Thoracic aorta (tissue), 2 donors: ENCODE measurements at regions not wholly inside any gene's neighbourhood (a gene's known extent, or its start where the extent isn't known, plus 50 kb on each side); places are given as distances from the start of the nearest gene placed in this dataset.

ENCODE experiments used
- ATAC-seq: fragments of 150-250 bp; one replicate; pipeline ENCODE4 v1.8.0; 2017; ENCODE audit warnings: low read depth; ENCODE audit not compliant: insufficient number of reproducible peaks, low FRiP score
- DNase-seq: peaks from one replicate; pipeline ENCODE4 v3.0.0-alpha.2; 2020; ENCODE audit warnings: low spot score
- H3K27ac ChIP-seq, 2 donors: fragments of 200-600 bp; sonication (generic); 1 replicate in 1 of 2; 2 replicates in 1 of 2; pipeline ENCODE4 v1.5.1; 2016; ENCODE audit warnings: mild to moderate bottlenecking in 2 of 2, moderate library complexity in 2 of 2
- H3K27me3 ChIP-seq: fragments of 200-600 bp; sonication (generic); replicated peaks from 2 replicates; pipeline ENCODE4 v1.6.0; 2016; ENCODE audit warnings: mild to moderate bottlenecking; ENCODE audit not compliant: insufficient read depth
- H3K36me3 ChIP-seq: fragments of 200-600 bp; sonication (generic); one replicate; pipeline ENCODE4 v1.5.1; 2016
- H3K4me1 ChIP-seq, 2 donors: fragments of 200-600 bp; sonication (generic); 1 replicate in 1 of 2; 2 replicates in 1 of 2; pipeline versions ENCODE4 v1.5.1 to v1.6.0; 2016; ENCODE audit warnings: low read depth in 2 of 2, mild to moderate bottlenecking in 1 of 2; ENCODE audit not compliant: control insufficient read depth in 1 of 2
- H3K4me3 ChIP-seq: fragments of 200-600 bp; sonication (generic); 2 replicates; pipeline ENCODE4 v1.5.1; 2016; ENCODE audit warnings: mild to moderate bottlenecking
- H3K9me3 ChIP-seq: fragments of 200-600 bp; sonication (generic); 2 replicates; pipeline ENCODE4 v1.5.1; 2016
- TF ChIP-seq, protein P1 (sequence below): fragments of 200-600 bp; sonication (generic); IDR thresholded peaks from one replicate; pipeline ENCODE4 v1.5.1; 2019; ENCODE audit warnings: antibody characterized with exemption

- TF ChIP-seq, protein P1, sequence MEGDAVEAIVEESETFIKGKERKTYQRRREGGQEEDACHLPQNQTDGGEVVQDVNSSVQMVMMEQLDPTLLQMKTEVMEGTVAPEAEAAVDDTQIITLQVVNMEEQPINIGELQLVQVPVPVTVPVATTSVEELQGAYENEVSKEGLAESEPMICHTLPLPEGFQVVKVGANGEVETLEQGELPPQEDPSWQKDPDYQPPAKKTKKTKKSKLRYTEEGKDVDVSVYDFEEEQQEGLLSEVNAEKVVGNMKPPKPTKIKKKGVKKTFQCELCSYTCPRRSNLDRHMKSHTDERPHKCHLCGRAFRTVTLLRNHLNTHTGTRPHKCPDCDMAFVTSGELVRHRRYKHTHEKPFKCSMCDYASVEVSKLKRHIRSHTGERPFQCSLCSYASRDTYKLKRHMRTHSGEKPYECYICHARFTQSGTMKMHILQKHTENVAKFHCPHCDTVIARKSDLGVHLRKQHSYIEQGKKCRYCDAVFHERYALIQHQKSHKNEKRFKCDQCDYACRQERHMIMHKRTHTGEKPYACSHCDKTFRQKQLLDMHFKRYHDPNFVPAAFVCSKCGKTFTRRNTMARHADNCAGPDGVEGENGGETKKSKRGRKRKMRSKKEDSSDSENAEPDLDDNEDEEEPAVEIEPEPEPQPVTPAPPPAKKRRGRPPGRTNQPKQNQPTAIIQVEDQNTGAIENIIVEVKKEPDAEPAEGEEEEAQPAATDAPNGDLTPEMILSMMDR, result no peak
- Histone ChIP-seq H3K27ac (no peak overlapping the region), H3K27me3 (no peaks in the 10 kb centered on the region), H3K4me3 (no peak overlapping the region), H3K36me3 (no peaks in the 10 kb centered on the region), H3K4me1 (no peaks in the 10 kb centered on the region), H3K9me3 (no peaks in the 10 kb centered on the region)
- ATAC-seq (no peak), DNase-seq (no peak)
Measured at GRCh38 chr3:80521081-80521480, 753.3 kb upstream of the ROBO1 start.

DNA sequence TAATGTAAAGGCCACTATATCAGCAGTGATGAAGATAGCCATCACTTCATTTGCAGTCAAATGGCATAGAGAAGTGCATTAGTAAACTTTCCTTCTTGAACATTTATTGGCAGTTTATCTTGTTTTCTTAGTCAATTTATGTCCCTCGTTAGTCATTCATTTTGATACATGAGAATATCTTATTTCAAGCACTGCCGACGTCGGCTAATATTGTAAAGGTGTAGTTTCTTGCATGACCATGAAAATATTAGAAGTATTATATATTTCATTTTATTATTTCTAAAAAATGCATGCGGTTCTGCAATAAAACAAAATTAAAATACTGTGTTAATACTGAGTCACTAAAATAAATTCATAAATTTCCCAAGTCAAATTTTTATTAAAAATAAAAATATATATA, 751.6 kb upstream of the ROBO1 start:
- ATAC-seq (no peak), DNase-seq (no peak)
- TF ChIP-seq, protein P1, result no peak
- H3K27ac ChIP-seq, result no peak overlapping the region
- H3K4me1 ChIP-seq, result no peaks in the 10 kb centered on the region
- H3K36me3 ChIP-seq, result no peaks in the 10 kb centered on the region
- H3K4me3 ChIP-seq, result no peak overlapping the region
- H3K27me3 ChIP-seq, result no peaks in the 10 kb centered on the region
- H3K9me3 ChIP-seq, result no peaks in the 10 kb centered on the region

- Histone ChIP-seq H3K9me3 (no peaks in the 10 kb centered on the region), H3K36me3 (no peaks in the 10 kb centered on the region), H3K4me1 (no peaks in the 10 kb centered on the region), H3K4me3 (no peak overlapping the region), H3K27me3 (no peaks in the 10 kb centered on the region), H3K27ac (no peak overlapping the region)
- TF ChIP-seq, protein P1, result no peak
- DNase-seq, result no peak
- no peak for ATAC-seq
Measured at GRCh38 chr3:80496452-80496851, 728.7 kb upstream of the ROBO1 start.

GRCh38 chr3:80492162-80492561, 724.4 kb upstream of the ROBO1 start:
- ATAC-seq, result no peak
- H3K36me3 ChIP-seq, result no peaks in the 10 kb centered on the region
- H3K27me3 ChIP-seq, result no peaks in the 10 kb centered on the region
- DNase-seq, result no peak
- H3K9me3 ChIP-seq, result no peaks in the 10 kb centered on the region
- H3K4me1 ChIP-seq, result no peaks in the 10 kb centered on the region
- TF ChIP-seq, protein P1, result no peak
- no peak overlapping the region for H3K4me3 ChIP-seq
- no peak overlapping the region for H3K27ac ChIP-seq

DNA sequence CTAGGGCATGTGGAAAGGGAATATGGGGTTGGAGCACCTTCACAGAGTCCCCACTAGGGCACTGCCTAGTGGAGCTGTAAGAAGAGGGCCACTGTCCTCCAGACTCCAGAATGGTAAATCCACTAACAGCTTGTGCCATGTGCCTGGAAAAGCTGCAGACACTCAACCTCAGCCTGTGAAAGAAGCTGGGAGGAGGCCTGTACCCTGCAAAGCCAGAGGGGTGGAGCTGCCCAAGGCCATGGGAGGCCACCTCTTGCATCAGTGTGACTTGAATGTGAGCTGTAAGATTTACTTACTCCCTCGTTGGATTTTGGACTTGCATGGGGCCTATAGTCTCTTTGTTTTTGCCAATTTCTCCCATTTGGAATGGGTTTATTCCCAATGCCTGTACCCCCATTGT, 705.2 kb upstream of the ROBO1 start:
- H3K4me1 ChIP-seq, result no peaks in the 10 kb centered on the region
- H3K4me3 ChIP-seq, result no peak overlapping the region
- ATAC-seq (no peak), DNase-seq (no peak)
- TF ChIP-seq, protein P1, result no peak
- no peaks in the 10 kb centered on the region for H3K9me3 ChIP-seq
- H3K36me3 ChIP-seq, result no peaks in the 10 kb centered on the region
- no peak overlapping the region for H3K27ac ChIP-seq
- H3K27me3 ChIP-seq, result no peaks in the 10 kb centered on the region
